Panc1 (cell line): ENCODE measurements at regions not wholly inside any gene's neighbourhood (a gene's known extent, or its start where the extent isn't known, plus 50 kb on each side); places are given as distances from the start of the nearest gene placed in this dataset.

Experiments
- ATAC-seq: fragments of 200-7000 bp; cut with Tn5 transposase; 2 replicates; pipeline ENCODE4 v1.9.1; 2020; ENCODE audit warnings: mild to moderate bottlenecking, moderate library complexity
- BruUV-seq: library from RNA; stranded (reverse); fragments of 400-500 nt; replicated peaks from 2 replicates; lab custom pipeline; 2021; lab: Mats Ljungman, UMichigan
- CTCF ChIA-PET: fragments of 300-600 bp; sonication (Branson Sonifier 250); formaldehyde crosslinking; loops from one replicate; lab custom pipeline; 2022; ENCODE audit warnings: antibody characterized with exemption; lab: Charles Lee
- POLR2A ChIA-PET: fragments of 300-600 bp; sonication (Branson Sonifier 250); formaldehyde crosslinking; loops from one replicate; lab custom pipeline; 2022; ENCODE audit warnings: antibody characterized with exemption; lab: Charles Lee
- DNase-seq: peaks from one replicate; pipeline ENCODE4 v3.0.0-alpha.2; 2010; ENCODE audit warnings: low read depth, low spot score
- H3K27ac ChIP-seq: 2 replicates; pipeline ENCODE4 v1.5.1; 2011; ENCODE audit warnings: mild to moderate bottlenecking, low read length, inconsistent platforms
- H3K27me3 ChIP-seq: fragments of 200-500 bp; sonication (Bioruptor generic); 2 replicates; pipeline ENCODE4 v1.6.0; 2014; ENCODE audit warnings: low read length, inconsistent platforms; ENCODE audit not compliant: control insufficient read depth, insufficient read depth
- H3K36me3 ChIP-seq: fragments of 200-500 bp; sonication (Bioruptor generic); 2 replicates; pipeline ENCODE4 v1.5.1; 2014; ENCODE audit warnings: inconsistent platforms, mild to moderate bottlenecking, low read length, moderate library complexity; ENCODE audit not compliant: control insufficient read depth, insufficient read depth
- H3K4me1 ChIP-seq: 2 replicates; pipeline ENCODE4 v1.5.1; 2011; ENCODE audit warnings: inconsistent platforms, mild to moderate bottlenecking, low read length, moderate library complexity; ENCODE audit not compliant: control insufficient read depth, insufficient read depth
- H3K4me3 ChIP-seq, 2 experiments: 2 replicates each; pipeline ENCODE4 v1.5.1; 2011 to 2012; ENCODE audit warnings: low read depth in 2 of 2, low read length in 2 of 2, mild to moderate bottlenecking in 2 of 2, inconsistent platforms in 1 of 2, moderate library complexity in 1 of 2
- H3K9me3 ChIP-seq: fragments of 200-500 bp; sonication (Bioruptor generic); 2 replicates; pipeline ENCODE4 v1.5.1; 2014; ENCODE audit warnings: low read depth, mild to moderate bottlenecking, inconsistent platforms, low read length, moderate library complexity; ENCODE audit not compliant: control insufficient read depth, insufficient read depth
- CTCF ChIP-seq: fragments of 450-650 bp; IDR thresholded peaks from 2 replicates; pipeline ENCODE4 v1.5.1; 2017; ENCODE audit warnings: mild to moderate bottlenecking
- POLR2AphosphoS5 ChIP-seq: IDR thresholded peaks from 2 replicates; pipeline ENCODE4 v1.6.1; 2012; ENCODE audit warnings: mild to moderate bottlenecking, low read depth, low read length, moderate library complexity
- REST ChIP-seq, 2 experiments: IDR thresholded peaks; 2 replicates each; pipeline ENCODE4 v1.6.1; 2011 to 2012; ENCODE audit warnings: low read depth in 2 of 2, control low read depth in 1 of 2, low read length in 1 of 2, mild to moderate bottlenecking in 1 of 2, moderate library complexity in 1 of 2; ENCODE audit not compliant: insufficient read depth in 1 of 2
- SIN3A ChIP-seq: IDR thresholded peaks from 2 replicates; pipeline ENCODE4 v1.6.1; 2012; ENCODE audit warnings: low read depth, mild to moderate bottlenecking, low read length, moderate library complexity, borderline replicate concordance; ENCODE audit not compliant: insufficient read depth
- TCF7L2 ChIP-seq: IDR thresholded peaks from 2 replicates; pipeline ENCODE4 v1.6.1; 2011; ENCODE audit warnings: mild to moderate bottlenecking, low read depth, low read length, inconsistent platforms
- in situ Hi-C: cut with HindIII; loops from 2 replicates; pipeline ENCODE4 v1.10.0; 2016; ENCODE audit warnings: low sequenced_read_pairs, low pct_unique_long_range_greater_than_20kb
- intact Hi-C: fragments of 100-400 bp; cut with micrococcal nuclease; formaldehyde crosslinking; loops from one replicate; pipeline ENCODE4 v1.10.0; 2022; ENCODE audit not compliant: unreplicated experiment

GRCh38 chr10:8768341-8768740 lies 713.9 kb downstream of the GATA3 start:
- no peak overlapping the region for H3K27ac ChIP-seq
- POLR2A ChIA-PET = interaction anchor here (0.6 kb wide), 1 partner anchor 283 kb away, joined by 3 read pairs; no protein-coding TSS in a partner anchor
- intact Hi-C loops = no loop called here
- no TSS peak for BruUV-seq
- TF ChIP-seq POLR2AphosphoS5 = no peak
- no peak for TF ChIP-seq REST (IDR thresholded peaks at IDR 0.05; ENCODE audit: insufficient read depth in 1 of 2, low read depth in 2 of 2, low read length in 1 of 2)
- TF ChIP-seq CTCF = no peak
- ATAC-seq (no peak), DNase-seq (no peak)
- in situ Hi-C loops = no loop called here
- CTCF ChIA-PET = no interaction called here
- H3K4me1 ChIP-seq = no peaks in the 10 kb centered on the region
- no peaks in the 10 kb centered on the region for H3K27me3 ChIP-seq
- no peaks in the 10 kb centered on the region for H3K36me3 ChIP-seq
- H3K9me3 ChIP-seq = no peaks in the 10 kb centered on the region
- H3K4me3 ChIP-seq = no peak overlapping the region

GRCh38 chr10:8768852-8769251 lies 714.4 kb downstream of the GATA3 start:
- no peaks in the 10 kb centered on the region for H3K27me3 ChIP-seq
- ATAC-seq (no peak), DNase-seq (no peak)
- H3K4me1 ChIP-seq = no peaks in the 10 kb centered on the region
- intact Hi-C loops = no loop called here
- ChIA-PET POLR2A (no interaction called here), CTCF (no interaction called here)
- H3K4me3 ChIP-seq = no peak overlapping the region
- no peaks in the 10 kb centered on the region for H3K9me3 ChIP-seq
- TF ChIP-seq TCF7L2 (no peak), REST (IDR thresholded peaks at IDR 0.05; ENCODE audit: insufficient read depth in 1 of 2, low read depth in 2 of 2, low read length in 1 of 2) (no peak), SIN3A (no peak), POLR2AphosphoS5 (no peak), CTCF (no peak)
- no TSS peak for BruUV-seq
- H3K36me3 ChIP-seq = no peaks in the 10 kb centered on the region
- in situ Hi-C loops = no loop called here
- no peak overlapping the region for H3K27ac ChIP-seq
